GM12873 (cell line): ENCODE measurements at regions not wholly inside any gene's neighbourhood (a gene's known extent, or its start where the extent isn't known, plus 50 kb on each side); places are given as distances from the start of the nearest gene placed in this dataset.

Experiments used
- CTCF ChIP-seq: IDR thresholded peaks from 2 replicates; pipeline ENCODE4 v1.5.1; 2012; ENCODE audit warnings: low read depth, mild to moderate bottlenecking, moderate library complexity, low read length, control low read depth; ENCODE audit not compliant: insufficient read depth; ENCODE audit errors: missing control alignments

- TF ChIP-seq CTCF = no peak
These were observed 392.5 kb downstream of the FRK start for GRCh38 chr6:115668211-115668610.

- TF ChIP-seq CTCF = no peak
These were observed 393.1 kb downstream of the FRK start for GRCh38 chr6:115667478-115668026.

- no peak for TF ChIP-seq CTCF
These were observed 393.7 kb downstream of the FRK start for GRCh38 chr6:115666997-115667396.

GRCh38 chr6:115665310-115665709, 395.4 kb downstream of the FRK start:
- TF ChIP-seq CTCF = no peak

- TF ChIP-seq CTCF = no peak
These were observed 397.0 kb downstream of the FRK start for GRCh38 chr6:115663681-115664080.

GRCh38 chr6:115643762-115644161, 416.9 kb downstream of the FRK start:
- no peak for TF ChIP-seq CTCF

GRCh38 chr6:115634887-115635286, 425.8 kb downstream of the FRK start:
- no peak for TF ChIP-seq CTCF
